GM19328 (cell line): ENCODE measurements at regions not wholly inside any gene's neighbourhood (a gene's known extent, or its start where the extent isn't known, plus 50 kb on each side); places are given as distances from the start of the nearest gene placed in this dataset.
A peak's percentile ranks its signal among the peaks of the same experiment; 100 is the strongest.
"Not testable (repeated sequence)": the region's sequence is repeated elsewhere in the genome, so short reads cannot be mapped to it uniquely, and the experiment has no call there.

Source experiments
- ATAC-seq: cut with Tn5 transposase; IDR thresholded peaks from one replicate; pipeline ENCODE4 v1.9.1; 2021; ENCODE audit warnings: mild to moderate bottlenecking, moderate library complexity; ENCODE audit not compliant: unreplicated experiment

GRCh38 chr2:12472265-12472664, 244.5 kb upstream of the TRIB2 start:
- ATAC-seq = not testable (repeated sequence)

- ATAC-seq = no peak
Observed at GRCh38 chr2:12478151-12479064, 238.3 kb upstream of the TRIB2 start.

- no peak for ATAC-seq
Observed at GRCh38 chr2:12479065-12479601, 237.6 kb upstream of the TRIB2 start.

- ATAC-seq = no peak
Observed at GRCh38 chr2:12484536-12485115, 232.1 kb upstream of the TRIB2 start.

GRCh38 chr2:12486205-12487118, 230.3 kb upstream of the TRIB2 start:
- no peak for ATAC-seq

- no peak for ATAC-seq
Observed at GRCh38 chr2:12487253-12488004, 229.3 kb upstream of the TRIB2 start.

- ATAC-seq = no peak
Observed at GRCh38 chr2:12488352-12489318, 228.1 kb upstream of the TRIB2 start.

GRCh38 chr2:12490641-12491040, 226.1 kb upstream of the TRIB2 start:
- no peak for ATAC-seq

- not testable (repeated sequence) for ATAC-seq
Observed at GRCh38 chr2:12492360-12492759, 224.4 kb upstream of the TRIB2 start.

GRCh38 chr2:12493031-12493513, 223.7 kb upstream of the TRIB2 start:
- ATAC-seq = no peak

GRCh38 chr2:12495247-12495868, 221.4 kb upstream of the TRIB2 start:
- ATAC-seq = no peak

GRCh38 chr2:12498286-12498685, 218.4 kb upstream of the TRIB2 start:
- ATAC-seq = no peak

- no peak for ATAC-seq
Observed at GRCh38 chr2:12498704-12499103, 218.0 kb upstream of the TRIB2 start.

- ATAC-seq = no peak
Observed at GRCh38 chr2:12500899-12501298, 215.8 kb upstream of the TRIB2 start.

GRCh38 chr2:12501469-12502158, 215.1 kb upstream of the TRIB2 start:
- peak; percentile 88 for ATAC-seq

- no peak for ATAC-seq
Observed at GRCh38 chr2:12502759-12503158, 214.0 kb upstream of the TRIB2 start.

GRCh38 chr2:12504443-12504842, 212.3 kb upstream of the TRIB2 start:
- ATAC-seq = peak; percentile 34

GRCh38 chr2:12506846-12507245, 209.9 kb upstream of the TRIB2 start:
- no peak for ATAC-seq
